ENCODE measurements at regions not wholly inside any gene's neighbourhood (a gene's known extent, or its start where the extent isn't known, plus 50 kb on each side); places are given as distances from the start of the nearest gene placed in this dataset.
"Not testable (repeated sequence)": the region's sequence is repeated elsewhere in the genome, so short reads cannot be mapped to it uniquely, and the experiment has no call there.

DNA sequence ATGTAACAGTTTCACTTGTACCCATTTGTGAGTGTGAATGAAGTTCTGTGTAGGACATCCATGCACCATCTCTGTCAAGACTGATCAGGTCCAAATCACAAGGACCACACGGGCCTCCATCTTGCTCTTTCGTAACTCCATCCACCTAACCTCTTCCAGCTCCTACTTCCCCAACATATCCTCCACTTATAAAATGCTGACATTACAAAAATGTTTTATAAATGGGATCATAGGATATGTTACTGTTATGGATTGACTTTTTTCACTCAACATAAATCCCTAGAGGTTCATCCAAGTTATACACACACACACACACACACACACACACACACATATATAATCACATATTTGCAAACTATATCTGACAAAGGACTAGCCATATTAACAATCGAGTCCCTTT, 476.8 kb downstream of the ZNF516 start:
- DNase-seq (ENCODE audit: low spot score), result no peak

DNA sequence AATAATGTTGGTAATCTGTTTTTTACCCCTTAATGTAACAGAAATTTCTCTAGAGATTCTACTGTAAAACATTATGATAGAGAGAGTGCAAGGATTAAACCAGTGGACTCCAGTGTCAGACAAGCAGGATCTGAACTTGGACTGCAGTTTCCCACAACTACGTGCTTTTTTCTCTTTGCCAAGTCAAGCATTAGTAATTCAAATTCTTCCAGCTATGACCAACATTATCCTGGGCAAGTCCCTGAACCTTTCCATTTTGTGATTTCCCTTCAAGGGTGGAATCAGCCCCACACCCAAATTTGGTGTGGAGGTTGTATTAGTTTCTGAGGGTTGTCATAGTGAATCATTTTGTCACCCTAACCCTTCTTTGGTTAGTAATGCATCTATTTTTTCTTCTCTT, 482.0 kb downstream of the ZNF516 start:
- DNase-seq (ENCODE audit: low spot score), result no peak

DNA sequence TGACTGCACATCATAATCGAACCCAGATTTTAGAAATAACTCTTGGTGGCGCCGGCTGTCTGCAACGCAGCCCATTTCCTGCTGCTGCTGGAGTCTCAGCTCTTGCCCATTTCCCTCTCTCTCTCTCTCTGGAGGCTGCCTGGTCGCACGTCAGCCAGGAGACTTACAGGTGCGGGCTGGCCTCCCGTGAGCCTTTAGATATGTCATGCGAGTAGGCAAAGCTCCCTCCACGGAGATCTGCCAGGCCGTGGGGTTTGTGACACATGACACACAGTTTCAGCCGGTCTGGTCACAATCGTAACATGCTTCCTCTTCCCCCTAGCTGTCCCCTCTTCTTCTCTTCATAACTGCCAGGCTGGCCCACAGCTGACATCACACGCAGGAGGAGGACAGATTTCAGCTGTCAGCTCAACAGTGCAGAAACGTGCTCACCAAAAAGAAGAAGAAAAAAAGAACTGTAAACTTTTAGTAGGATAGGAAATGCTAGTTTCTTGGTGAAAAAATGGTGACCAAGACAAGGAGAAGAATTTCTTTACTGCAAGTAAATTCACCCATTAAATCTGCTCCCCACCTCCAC, 489.3 kb downstream of the ZNF516 start:
- no peak for DNase-seq (ENCODE audit: low spot score)

DNA sequence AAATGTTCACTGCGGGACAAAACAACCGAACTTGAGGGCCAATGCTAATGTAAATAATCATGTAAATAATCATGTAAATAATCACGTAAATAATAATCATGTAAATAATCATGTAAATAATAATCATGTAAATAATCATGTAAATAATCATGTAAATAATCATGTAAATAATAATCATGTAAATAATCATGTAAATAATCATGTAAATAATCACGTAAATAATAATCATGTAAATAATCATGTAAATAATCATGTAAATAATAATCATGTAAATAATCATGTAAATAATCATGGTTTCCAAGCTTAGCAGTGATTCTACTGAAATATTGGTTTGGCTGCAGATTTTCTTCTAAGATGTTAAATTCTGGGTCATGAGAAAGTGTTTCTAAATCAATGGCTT, 507.1 kb downstream of the ZNF516 start:
- not testable (repeated sequence) for DNase-seq (ENCODE audit: low spot score)

DNA sequence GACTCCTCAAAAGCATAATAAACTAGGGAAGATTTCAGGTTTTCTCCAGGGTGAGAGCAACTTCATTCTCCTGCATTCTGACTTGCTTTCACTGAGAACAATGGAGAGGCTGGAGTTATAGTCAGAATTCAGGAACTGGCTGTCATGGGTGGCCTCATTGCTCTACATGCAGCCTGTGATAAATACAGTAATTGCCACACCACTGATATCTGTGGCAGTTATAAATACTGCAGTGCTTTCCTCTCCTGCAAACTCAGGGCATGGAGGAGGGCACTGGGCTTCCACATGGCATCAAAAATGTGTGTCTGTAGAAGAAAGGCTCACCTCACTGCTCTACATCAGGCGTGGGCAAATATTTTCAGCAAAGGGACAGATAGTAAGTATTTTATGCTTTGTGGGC, 510.2 kb downstream of the ZNF516 start:
- DNase-seq (ENCODE audit: low spot score), result no peak

DNA sequence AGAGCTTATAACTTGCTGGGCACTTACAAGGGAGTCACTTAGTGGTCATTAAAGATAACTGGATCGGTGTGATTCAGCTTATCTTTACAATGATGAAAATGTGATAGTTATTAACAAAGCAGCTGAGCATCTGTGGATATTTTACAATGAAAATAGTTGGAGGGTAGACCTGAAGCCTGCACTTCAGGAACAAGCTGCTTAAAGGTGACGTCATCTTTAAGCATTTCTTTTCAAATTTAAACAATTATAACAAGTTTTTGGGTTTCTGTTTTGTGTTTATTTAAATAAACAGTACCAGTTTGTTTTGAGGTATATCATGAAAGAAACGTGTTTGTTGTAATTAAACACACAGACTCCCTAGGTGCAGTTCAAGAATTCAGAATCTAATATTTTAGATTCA, 513.9 kb downstream of the ZNF516 start:
- no peak for DNase-seq (ENCODE audit: low spot score)

DNA sequence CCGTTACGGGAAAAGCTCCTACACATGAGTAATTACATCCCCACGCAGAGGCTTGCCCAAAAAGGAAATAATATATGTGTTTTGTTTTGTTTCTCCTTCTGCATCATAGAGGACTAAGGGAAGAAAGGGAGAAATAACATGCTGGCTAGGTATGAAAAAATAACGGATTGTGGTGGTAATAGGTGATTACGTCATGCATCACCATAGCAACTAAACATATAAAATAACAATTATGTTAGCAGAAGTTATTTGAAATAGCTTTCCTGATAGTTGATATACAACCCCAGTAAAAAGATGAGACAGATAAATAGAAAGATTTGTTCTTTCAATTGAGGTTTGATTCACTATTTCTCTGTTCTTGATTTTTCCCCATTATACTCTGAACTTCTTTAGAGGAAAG, 518.0 kb downstream of the ZNF516 start:
- DNase-seq (ENCODE audit: low spot score), result no peak

DNA sequence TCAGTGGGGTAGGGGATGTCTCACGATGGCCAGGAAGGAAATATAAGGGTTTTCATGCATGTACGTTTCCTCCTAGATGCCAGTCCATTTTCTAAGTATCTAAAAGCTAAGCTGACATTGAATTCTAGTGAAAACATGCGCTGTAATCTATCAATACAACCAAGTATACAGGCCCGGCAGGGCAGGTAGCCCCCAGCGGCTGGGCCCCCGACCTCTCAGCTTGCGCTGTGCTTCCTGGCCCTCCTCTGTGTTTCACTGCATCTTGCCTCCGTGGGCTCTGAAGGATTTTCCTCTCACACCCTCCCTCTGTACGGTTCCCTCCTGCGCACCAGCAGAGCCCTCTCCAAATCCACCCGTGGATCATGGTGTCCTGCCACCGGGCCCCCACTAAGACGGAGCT, 524.8 kb downstream of the ZNF516 start:
- DNase-seq (ENCODE audit: low spot score), result no peak

DNA sequence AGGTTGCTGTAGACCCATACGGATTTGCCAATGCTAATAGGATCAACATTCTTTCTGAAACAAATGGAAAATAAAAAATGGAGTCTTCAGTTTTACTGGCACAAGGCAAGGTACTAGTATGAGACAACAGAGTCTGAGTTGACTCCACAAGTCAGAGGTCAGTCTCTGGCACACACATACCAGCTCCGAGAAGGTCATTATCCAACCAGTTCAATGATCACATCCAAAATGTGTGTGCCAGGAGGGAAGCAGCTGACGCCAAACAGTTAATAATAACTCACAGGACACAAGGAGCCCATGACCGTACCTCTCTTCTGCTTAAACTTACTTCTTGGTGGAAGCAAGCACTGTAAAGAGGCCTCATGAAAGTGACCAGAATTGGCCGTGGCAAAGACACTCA, 528.6 kb downstream of the ZNF516 start:
- DNase-seq (ENCODE audit: low spot score), result no peak

DNA sequence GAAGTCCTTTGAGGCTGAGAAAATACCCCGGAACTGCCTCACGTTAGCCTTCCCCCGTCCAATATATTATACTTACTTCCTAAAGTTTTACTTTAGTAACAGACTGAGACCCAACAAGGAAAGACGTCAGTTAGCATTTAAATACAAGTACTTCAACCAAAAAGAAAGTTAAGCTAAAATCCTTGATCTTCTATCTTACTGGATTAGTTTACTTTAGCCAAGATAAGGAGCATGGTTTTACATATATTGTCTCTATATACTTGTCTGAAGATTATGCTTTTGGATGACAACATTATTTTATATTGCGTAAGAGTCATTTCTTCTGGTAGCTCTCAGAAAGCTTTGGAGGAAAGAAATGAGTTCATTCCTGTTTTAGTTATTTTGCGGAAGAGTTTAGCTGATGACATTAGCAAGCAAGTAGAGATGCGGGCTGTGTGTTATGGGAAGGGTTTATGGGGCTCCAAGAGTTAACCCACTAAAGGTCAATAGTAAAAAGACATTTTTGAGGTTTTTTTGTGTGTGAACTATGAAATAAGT, 532.9 kb downstream of the ZNF516 start:
- DNase-seq (ENCODE audit: low spot score), result no peak

DNA sequence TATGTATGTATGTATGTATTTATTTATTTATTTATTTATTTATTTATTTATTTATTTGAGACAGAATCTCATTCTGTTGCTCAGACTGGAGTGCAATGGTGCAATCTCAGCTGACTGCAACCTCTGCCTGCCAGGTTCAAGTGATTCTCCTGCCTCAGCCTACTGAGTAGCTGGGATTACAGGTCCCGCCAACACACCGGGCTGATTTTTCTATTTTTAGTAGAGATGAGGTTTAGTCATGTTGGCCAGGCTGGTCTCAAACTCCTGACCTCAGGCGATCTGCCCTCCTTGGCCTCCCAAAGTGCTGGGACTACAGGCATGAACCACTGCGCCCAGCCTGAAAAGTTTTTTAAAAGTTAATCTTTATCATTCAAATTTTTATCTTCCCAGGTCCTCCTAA, 532.9 kb upstream of the SMIM21 start:
- DNase-seq (ENCODE audit: low spot score), result not testable (repeated sequence)

DNA sequence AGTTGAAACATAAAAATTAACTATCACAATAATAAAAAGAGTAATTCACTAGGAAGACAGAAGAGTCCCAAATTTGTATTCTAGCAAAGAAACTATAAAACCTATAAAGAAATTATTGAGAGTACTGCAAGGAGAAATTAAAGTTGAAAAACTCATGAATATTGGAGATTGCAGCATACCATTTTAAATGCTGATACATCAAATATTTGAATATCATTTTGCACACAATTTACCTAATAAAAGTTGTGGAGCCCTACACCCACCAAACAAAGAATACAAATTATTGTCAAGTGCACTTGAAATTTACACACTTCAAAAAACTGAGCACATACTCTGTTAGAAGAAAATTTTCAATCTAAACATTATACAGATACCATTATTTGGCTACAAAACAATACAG, 531.6 kb upstream of the SMIM21 start:
- DNase-seq (ENCODE audit: low spot score), result no peak

DNA sequence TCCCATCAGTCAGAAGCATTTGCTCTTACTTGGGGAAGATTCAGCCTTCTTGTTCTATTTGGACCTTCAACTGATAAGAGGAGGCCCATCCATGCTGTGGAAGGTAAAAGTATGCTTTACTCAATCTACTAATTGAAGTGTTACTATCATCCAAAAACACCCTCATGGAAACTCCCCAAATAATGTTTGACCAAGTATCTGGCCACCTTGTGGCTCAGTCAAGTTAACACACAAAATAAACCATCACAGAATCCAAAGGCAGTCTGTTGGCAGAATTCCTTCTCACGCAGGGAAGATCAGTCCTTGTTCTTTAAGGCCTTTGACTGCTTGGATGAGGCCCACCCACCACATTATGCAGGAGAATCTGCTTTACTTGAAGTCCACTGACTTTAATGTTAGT, 531.2 kb upstream of the SMIM21 start:
- DNase-seq (ENCODE audit: low spot score), result no peak

DNA sequence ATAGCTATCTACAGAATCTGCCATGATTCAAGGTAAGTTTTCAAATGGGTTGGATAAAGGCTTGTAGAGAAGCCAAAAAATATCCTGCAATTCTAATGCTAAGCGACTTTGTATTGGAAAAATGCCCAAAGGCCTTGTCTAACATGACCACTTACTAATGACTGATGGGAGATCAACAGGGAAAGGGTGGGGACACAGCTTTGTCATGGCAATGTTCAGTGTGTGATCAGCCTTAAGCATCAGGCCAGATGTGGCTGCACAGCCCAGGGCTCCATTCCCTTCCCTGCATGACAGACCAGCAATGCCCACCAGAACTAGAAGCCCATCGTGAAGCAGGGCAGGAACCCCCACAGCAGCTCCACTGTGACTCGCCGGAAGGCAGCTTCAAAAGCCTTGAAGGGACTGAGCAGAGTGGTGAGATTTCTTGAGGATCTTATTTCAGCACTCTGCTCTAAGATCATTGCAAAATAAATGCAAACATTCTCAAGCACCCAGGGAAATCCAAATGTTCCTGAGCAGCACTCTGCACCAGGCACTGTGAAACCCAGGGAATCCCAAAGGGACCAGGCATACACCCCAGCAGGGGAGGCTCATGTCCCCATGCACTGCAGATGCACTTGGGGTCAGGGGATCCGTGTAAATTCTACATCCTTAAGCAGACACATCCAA, 517.9 kb upstream of the SMIM21 start:
- no peak for DNase-seq (ENCODE audit: low spot score)

DNA sequence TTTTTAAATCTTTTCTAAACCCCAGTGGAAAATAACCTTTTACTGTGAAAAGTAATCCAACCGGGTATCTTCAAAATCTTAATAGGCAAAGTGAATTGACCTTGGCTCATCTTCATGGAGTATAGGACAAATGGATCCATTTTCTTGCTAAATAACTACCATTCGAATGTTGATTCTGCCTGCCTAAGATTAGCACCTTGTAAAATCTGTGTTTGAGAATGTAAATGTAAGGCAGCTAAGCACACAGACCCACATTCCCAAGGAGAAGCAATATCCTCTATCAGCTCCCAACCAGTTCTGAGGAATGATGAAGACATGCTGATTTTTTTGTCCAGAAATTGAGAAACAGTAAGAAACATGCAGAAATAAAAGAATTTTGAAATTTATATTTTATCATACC, 509.8 kb upstream of the SMIM21 start:
- DNase-seq (ENCODE audit: low spot score), result no peak

DNA sequence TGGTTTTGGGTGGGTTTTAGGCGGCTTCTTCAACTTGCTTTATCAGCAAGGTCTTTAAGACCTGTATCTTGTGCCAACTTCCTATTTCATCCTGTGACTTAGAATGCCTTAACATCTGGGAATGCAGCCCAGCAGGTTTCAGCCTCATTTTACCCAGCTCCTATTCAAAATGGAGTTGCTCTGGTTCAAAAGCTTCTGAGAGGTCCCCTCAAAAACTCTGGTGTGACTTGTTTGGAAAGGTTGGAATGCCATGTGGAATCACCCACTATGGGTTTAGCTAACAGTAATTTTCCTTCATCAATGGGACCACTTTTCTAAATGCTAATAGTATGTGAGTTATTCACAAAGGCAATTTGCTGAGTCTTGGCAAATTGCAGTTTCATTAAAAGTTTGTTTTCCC, 509.4 kb upstream of the SMIM21 start:
- no peak for DNase-seq (ENCODE audit: low spot score)

DNA sequence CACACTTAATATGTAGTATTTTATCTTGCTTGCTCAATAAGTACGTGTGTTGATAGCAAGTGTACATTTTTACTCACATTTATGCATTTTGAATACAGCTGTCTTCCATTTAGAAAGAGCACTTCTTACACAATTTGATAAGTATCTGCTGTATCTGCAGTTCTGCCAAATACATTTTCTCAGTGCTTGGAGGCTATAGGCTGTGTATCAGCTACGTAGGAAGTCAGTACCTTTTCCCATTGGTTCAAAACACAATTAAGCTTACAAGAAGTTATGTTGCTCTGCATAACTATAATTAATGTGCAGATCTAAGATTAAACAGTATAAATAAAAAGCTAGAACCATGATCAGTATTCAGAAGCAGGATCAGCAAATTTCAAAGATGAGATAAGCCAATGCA, 503.6 kb upstream of the SMIM21 start:
- no peak for DNase-seq (ENCODE audit: low spot score)

DNA sequence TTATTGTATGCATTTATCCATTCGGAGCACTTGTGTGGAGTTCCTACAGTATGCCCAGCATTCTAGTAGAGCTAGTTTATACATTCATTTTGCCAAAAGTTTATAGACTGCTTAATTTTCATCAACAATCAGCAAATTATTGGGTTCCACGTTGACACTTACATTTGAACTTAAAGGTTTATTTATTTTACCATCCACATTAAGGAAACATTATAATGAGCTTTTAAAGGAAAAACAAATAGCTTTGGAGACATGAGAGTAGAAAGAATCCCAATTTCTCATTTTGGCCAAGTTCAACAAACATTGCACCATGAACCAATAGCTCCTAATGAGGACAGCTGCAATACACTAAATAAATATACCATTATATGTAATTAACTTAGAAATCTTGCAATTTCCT, 501.2 kb upstream of the SMIM21 start:
- DNase-seq (ENCODE audit: low spot score), result no peak

DNA sequence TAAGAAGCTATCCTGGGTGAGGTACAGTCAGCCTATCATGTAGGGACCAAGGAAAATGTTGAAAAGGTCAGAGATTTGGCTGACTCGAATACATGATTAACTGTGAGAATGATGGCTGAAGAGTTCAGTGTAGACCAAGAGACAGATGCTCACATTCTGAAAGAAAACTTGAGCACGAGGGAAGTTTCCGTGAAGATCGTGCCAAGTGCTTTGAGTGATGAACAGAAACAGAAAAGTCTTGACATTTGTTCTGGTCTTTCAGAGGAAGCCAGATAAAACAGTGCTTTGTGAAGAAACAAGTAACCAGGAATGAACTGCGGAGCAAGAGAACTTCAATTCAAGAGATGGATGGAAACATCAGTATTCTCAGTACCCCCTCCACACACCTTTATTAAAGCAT, 500.3 kb upstream of the SMIM21 start:
- no peak for DNase-seq (ENCODE audit: low spot score)

DNA sequence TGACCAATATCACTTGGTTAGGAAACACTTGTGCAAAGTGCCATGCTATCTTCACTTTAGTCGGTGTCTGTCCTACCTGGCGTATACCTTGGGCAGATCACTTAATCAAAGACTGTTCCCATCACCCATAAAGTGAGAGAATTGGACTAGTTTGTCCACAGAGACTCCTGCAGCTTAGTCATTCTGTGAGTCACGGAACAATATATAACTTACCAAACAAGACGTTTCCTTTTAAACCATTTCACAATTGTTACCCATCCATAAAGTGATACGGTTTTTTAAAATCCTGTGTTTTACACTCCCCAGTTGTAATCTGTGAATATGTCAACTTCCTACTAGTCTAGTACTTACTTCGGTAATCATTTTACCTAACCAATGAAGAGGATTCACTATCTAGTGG, 499.3 kb upstream of the SMIM21 start:
- no peak for DNase-seq (ENCODE audit: low spot score)

DNA sequence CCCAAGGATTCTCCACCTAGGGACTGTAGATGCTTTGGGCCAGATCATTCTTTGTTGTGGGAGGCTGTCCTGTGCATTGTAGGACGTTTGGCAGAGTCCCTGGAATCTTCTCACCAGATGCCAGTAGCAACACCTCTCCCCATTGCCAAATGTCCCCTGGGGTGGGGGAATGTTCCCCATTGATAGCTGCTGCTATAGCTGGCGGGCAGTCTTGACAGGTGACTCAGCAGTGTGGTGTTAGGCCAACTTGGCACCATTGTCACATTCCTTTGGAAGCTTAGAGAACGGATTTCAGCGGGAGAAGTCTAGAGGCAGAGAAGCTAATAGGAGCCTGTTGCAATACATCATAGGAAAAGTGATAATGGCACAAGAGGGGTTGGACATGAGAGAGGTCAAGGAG, 495.7 kb upstream of the SMIM21 start:
- DNase-seq (ENCODE audit: low spot score), result no peak

DNA sequence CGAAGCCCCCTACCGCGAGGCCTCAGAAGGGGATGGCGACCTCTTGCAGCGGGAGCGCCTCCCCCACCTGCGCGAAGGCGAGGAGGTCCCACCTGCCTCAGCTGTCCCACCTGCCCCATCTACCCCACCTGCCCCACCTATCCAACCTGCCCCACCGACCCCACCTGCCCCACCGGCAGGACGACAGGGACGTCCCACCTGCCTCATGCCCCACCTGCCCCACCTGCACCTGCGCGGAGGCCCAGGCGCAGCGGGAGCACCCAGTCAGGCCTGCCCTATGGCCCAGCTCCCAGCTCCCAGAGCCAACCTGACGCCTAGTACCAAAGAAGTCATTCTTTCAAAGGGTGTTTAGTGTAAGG, 489.1 kb upstream of the SMIM21 start:
- no peak for DNase-seq (ENCODE audit: low spot score)

DNA sequence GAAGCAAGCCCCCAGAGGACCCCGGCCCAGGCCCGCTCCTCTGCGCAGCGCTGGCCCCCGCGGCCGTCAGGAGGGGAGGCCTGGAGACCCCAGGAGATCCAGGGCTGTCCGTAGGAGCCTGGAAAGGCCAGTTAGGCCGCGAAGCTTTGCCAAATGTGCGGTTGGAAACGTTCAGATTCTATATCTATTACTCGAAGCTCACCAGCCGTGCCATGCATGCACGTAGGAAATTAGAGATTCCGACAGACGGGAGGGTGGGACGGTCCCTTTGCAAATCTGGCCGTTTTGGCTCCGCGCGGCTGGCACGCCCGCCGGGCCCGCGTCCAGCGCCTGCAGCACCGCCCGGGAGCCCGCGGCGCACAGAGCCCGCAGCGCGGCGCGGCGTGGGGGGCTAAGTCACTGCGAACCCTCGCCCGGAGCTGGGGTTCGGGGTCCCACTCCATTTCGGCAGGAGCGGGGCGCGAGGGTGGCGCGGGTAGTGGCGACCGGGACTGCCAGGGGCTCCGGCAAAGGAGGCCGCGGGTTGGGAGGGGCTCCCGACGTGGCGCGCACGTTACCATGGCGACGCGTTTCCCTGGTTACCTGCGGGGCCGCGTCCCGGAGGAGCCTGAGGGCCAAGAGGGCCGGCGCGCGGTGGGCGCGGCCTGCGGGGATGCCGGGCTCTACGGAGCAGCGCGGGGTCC, 488.6 kb upstream of the SMIM21 start:
- peak; percentile 68 for DNase-seq (ENCODE audit: low spot score)

DNA sequence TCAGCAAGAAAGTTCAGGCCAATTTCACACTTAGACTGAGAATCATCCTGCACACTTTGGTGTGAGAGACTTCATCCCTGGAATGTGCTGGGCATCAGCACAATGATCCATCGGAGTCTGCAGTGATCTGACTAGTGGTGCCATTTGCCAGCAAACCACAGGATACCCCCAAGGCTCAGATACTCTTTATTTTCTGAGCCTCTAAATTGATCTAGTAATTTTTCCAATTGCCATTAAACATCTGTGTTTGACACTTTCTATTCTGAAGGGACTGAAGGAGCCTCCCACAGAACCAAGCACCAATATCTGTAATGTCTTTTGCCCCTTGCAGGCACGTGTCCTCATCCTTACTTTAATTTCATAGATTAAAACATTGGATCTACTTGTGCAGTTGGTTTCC, 485.3 kb upstream of the SMIM21 start:
- no peak for DNase-seq (ENCODE audit: low spot score)
